H1 (cell line): ENCODE measurements at regions not wholly inside any gene's neighbourhood (a gene's known extent, or its start where the extent isn't known, plus 50 kb on each side); places are given as distances from the start of the nearest gene placed in this dataset.

ENCODE experiments used
- CEBPB ChIP-seq: IDR thresholded peaks from 2 replicates; pipeline ENCODE4 v1.6.1; 2012; ENCODE audit warnings: low read depth, low read length
- FOSL1 ChIP-seq: IDR thresholded peaks from 2 replicates; pipeline ENCODE4 v1.6.1; 2011; ENCODE audit warnings: mild to moderate bottlenecking, low read depth, low read length, moderate library complexity; ENCODE audit not compliant: insufficient read depth

- TF ChIP-seq CEBPB = no peak
- no peak for TF ChIP-seq FOSL1
Measured at GRCh38 chr1:188406636-188407035, 1577.9 kb downstream of the PLA2G4A start (continued).
